ENCODE measurements at regions not wholly inside any gene's neighbourhood (a gene's known extent, or its start where the extent isn't known, plus 50 kb on each side); places are given as distances from the start of the nearest gene placed in this dataset.

DNA sequence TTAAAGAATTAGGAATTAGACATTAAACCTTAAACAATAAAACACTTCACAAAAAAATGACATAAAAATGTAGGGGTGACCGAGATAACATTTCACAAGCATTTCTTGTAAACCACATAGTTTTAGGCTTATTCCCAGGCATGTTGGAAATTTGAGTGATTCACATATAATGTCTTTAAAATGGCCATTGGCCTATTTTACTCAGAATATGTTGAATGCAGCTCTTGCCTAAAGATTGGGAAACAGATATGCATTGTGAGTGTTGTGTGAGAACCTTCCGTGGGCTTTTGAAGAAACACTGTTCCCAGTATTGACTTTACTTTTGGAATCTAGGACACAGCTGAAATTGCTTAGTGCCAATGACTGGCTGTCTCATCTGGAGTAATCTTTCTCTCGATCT is 79.6 kb downstream of the ARL5B start:
- TF ChIP-seq, protein P1, sequence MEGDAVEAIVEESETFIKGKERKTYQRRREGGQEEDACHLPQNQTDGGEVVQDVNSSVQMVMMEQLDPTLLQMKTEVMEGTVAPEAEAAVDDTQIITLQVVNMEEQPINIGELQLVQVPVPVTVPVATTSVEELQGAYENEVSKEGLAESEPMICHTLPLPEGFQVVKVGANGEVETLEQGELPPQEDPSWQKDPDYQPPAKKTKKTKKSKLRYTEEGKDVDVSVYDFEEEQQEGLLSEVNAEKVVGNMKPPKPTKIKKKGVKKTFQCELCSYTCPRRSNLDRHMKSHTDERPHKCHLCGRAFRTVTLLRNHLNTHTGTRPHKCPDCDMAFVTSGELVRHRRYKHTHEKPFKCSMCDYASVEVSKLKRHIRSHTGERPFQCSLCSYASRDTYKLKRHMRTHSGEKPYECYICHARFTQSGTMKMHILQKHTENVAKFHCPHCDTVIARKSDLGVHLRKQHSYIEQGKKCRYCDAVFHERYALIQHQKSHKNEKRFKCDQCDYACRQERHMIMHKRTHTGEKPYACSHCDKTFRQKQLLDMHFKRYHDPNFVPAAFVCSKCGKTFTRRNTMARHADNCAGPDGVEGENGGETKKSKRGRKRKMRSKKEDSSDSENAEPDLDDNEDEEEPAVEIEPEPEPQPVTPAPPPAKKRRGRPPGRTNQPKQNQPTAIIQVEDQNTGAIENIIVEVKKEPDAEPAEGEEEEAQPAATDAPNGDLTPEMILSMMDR (IDR thresholded peaks at IDR 0.05; ENCODE audit: extremely low read depth in 1 of 2, insufficient read depth in 1 of 2, low read depth in 1 of 2, low read length in 2 of 2) = no peak
- no peak for TF ChIP-seq MYC (IDR thresholded peaks at IDR 0.05; ENCODE audit: low read depth, low read length)
- TF ChIP-seq POLR2A (IDR thresholded peaks at IDR 0.05; ENCODE audit: low read depth, low read length) = no peak
- TF ChIP-seq EZH2 (IDR thresholded peaks at IDR 0.05; ENCODE audit: borderline replicate concordance, low read depth, low read length, severe bottlenecking) = no peak
- TF ChIP-seq FOS (IDR thresholded peaks at IDR 0.05; ENCODE audit: borderline replicate concordance, insufficient read depth, low read length) = no peak
